HTR-8/SVneo (cell line): ENCODE measurements at regions not wholly inside any gene's neighbourhood (a gene's known extent, or its start where the extent isn't known, plus 50 kb on each side); places are given as distances from the start of the nearest gene placed in this dataset.

Experiments used
- DNase-seq: peaks from one replicate; pipeline ENCODE4 v3.0.0; 2011; ENCODE audit warnings: low spot score, mixed read lengths; ENCODE audit not compliant: insufficient read length
- FAIRE-seq: peaks from 2 replicates; lab custom pipeline; 2011; peaks lifted over from hg19 to GRCh38; lab: Jason Lieb, UNC

DNA sequence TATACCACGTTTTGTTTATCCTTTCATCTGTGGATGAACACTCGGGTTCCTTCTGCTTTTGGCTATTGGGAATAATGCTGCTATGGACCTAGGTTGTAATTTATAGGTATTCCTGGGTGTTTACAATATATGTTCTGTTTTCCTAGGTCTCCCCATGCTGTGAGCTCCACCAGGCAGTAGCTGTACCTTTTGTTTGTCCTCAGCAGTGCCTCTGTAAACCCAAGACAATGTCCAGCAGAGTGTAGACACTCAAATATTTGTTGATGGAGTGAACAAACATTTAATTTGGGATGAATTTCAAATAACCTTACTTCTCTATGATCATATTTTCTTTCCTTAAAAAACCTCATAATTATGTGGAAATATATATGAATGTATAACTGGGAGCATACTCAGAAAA, 259.5 kb upstream of the BOD1L1 start:
- DNase-seq: no peak
- no peak for FAIRE-seq

GRCh38 chr4:13888112-13888511, 260.6 kb upstream of the BOD1L1 start:
- no peak for FAIRE-seq

DNA sequence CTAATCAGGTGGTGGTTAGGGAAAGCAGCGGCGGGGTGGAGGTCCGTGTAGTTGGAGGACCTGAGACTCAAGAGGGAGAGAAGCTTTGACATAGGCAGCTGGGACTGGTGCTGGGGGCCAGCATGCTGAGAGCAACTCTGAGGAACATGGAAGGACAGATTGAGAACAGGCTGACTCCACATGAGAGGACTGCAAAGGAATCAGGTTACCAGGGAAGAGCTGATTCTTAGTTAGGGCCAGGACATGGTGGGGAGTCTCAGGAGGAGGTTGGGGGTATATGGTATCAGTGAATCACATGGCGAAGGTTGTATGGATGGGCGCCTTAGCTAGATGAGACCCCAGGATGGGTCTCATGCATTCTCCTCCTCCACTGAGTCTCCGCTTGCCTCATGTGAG, 264.0 kb upstream of the BOD1L1 start:
- DNase-seq (no peak), FAIRE-seq (no peak)

More at GRCh38 chr4:13888112-13888511, 260.6 kb upstream of the BOD1L1 start:
- DNase-seq: peak; percentile 34

- FAIRE-seq: no peak
- no peak for DNase-seq
Measured at GRCh38 chr4:13892739-13893105, 265.2 kb upstream of the BOD1L1 start.

- DNase-seq (no peak), FAIRE-seq (no peak)
Measured at GRCh38 chr4:13893211-13893610, 265.7 kb upstream of the BOD1L1 start.

DNA sequence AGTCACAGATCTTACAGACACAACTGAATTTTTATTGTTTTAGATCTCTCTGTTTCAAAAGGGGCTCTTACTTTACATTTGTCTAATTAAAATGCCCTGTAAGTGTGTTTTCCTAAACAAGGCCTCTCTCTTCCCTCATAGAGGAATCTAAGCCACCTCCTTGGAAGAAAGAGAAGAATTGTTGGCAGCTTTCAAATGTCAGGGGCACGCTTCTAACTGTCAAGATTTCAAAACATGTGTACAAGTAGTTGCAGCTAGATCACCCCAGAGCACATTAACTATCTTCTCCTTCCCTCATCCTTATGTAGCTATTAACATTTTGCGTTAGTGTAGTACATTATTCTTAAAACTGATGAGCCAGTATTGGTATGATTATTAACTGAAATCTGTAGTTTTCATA, 266.5 kb upstream of the BOD1L1 start:
- DNase-seq: no peak
- no peak for FAIRE-seq

- DNase-seq (no peak), FAIRE-seq (no peak)
Measured at GRCh38 chr4:13900780-13901179, 273.3 kb upstream of the BOD1L1 start.

DNA sequence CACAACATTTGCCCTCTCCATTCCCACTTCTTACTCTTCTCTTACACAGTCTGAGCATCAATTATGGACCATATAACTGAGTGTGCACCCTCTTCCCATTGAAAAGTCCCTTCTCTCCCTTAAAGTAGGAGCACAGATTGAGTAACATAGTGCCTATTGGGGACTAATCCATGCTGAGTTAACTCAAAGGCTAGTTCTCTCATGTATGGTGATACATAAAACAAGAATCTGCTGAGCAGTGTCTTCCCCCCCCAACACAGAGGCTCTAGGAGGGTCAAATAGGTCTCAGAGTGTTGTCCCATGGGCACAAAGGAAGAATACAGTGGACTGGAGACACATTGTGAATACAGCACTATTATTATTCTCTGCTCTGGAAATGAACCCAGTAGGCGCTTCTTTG, 274.6 kb upstream of the BOD1L1 start:
- FAIRE-seq (no peak), DNase-seq (no peak)

DNA sequence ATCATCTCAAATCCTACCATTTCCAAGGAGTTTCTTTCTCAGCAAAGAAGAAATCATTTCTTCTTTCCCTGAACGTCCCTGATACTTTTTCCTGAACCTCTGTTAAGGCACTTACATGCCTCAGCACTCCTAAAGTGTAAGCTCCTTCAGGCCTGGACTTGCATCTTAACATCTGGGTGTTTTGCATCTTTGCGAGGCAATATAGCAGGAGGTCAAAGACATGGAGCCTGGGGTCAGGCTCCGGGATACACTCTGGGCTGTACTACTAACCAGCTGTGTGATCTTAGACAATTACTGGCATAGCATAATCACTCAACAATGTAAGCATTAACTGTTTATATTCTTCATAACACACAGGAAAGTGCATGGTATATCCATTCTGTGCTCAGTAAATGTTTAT, 275.5 kb upstream of the BOD1L1 start:
- no peak for DNase-seq
- no peak for FAIRE-seq

DNA sequence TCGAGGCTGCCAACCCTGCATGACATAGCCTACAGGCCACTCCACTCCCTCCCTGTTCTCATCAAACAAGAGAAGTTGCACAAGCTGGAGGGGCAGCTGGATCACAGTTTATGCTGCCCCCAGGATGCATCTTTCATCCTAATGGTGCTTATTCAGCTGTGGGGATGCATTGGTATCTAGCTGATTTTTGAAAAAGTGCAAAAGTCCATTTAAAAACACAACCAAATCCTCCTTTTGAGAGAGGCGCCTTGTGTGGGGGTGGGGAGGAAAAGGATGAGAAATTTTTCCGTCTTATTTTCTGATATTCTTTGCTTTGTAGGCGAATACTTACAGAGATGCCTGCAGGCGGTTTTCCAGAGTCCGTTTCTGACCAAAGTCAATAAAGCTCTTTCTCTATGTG, 276.4 kb upstream of the BOD1L1 start:
- no peak for FAIRE-seq
- DNase-seq: no peak

DNA sequence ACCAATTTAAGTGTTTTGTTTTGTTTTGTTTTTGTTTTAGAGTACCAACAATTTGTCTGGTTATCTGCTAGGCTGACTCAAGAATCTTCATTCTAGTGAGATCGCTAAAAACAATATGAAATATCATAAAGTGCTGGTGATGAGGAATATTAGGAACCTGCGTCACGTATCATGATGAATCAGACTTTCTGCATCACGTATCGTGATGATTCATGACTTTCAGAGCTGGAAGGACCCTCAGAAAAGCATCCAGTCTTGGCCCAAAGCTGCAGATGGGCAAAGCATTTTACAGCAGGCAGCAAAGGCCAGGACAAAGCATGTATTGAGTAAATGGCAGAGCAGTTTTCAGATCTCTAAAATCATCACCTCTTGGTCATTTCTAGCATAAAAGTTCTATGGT, 278.0 kb upstream of the BOD1L1 start:
- DNase-seq (peak; percentile 22), FAIRE-seq (no peak)

DNA sequence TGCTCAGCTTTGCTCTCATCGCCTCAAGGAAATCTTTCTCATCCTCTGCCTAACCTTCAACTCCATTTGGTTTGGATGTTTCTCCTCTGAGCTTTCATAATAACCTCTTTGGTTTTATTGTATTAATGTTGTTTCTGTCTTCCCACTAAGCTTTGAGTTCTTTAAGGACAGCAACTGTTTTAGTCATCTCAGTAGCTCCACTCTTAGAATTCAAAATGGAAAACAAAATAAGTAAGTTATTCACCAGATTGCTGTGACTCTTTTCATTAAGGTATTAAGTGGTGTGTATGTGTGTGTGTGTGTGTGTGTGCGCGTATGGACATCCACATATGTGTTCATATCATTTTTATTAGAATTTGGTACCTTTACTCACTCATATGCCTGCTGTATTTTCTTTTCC, 279.2 kb upstream of the BOD1L1 start:
- FAIRE-seq (no peak), DNase-seq (no peak)

DNA sequence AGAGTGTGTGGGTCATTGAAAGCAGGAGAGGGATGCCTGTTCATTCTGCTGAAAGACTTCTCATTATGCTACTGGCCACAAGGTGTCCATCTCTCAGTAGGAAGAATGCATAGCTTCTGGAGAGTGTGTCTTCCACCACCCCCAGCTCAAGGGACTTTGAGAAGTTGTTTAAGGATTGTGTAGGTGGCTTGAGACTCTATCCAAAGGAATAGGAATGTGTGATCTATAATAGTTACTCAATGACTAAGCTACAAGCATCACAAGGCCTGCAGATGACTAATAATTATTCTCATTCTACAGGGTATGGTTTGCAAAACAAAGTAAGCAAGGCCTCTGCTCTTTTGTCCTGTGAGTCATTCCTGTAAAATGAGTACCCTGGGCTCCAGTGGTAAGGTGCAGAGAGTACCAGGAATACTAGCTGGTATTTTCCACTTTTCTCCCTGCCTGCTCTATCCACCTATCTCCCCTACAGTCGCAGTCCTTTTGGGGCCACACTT, 279.8 kb upstream of the BOD1L1 start:
- DNase-seq (peak; percentile 65), FAIRE-seq (peak; percentile 72)

DNA sequence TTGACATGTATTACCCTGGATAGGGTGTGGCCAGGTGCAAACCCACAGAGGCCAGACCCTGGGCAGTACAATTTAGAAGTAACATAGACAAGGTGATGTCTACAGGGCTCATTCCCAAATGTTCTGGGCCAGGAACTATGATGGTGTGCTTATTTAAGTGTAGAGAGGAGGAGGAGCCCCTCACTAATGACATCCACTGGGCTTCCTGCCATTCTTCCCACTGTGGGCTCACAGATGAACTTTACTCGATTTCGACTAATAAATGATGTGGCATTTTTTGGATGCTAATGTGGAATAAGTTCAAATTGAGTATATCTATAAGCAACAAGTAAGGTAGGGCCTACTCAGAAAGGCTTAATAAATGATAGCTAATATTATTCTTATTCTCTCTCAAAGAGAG, 280.9 kb upstream of the BOD1L1 start:
- DNase-seq (no peak), FAIRE-seq (no peak)

- no peak for DNase-seq
- FAIRE-seq: no peak
Measured at GRCh38 chr4:13910556-13910955, 283.0 kb upstream of the BOD1L1 start.

- FAIRE-seq: no peak
- no peak for DNase-seq
Measured at GRCh38 chr4:13911256-13911655, 283.7 kb upstream of the BOD1L1 start.

- no peak for DNase-seq
- FAIRE-seq: no peak
Measured at GRCh38 chr4:13912436-13912925, 285.0 kb upstream of the BOD1L1 start.

GRCh38 chr4:13912966-13913365, 285.4 kb upstream of the BOD1L1 start:
- FAIRE-seq: no peak
- DNase-seq: no peak

DNA sequence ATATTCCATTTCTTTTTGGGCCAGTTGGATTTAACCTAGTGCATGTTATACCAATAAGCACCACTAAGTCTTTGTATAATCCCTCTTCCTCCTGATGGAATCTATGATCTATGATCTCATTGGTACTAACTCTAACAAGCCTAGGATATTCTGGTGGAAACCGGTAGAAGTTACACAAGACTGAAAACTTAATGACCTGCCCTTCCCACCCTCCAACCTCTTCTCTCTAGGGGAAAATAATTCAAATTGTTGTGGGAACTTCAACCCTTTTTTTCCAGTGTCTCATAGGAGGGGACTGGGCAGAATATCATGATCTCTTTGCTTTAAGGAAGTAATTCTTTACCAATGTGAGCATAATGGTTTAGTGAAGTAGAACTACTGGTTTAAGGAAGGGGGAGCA, 289.5 kb upstream of the BOD1L1 start:
- DNase-seq: no peak
- no peak for FAIRE-seq

GRCh38 chr4:13918110-13918509, 290.6 kb upstream of the BOD1L1 start:
- FAIRE-seq: no peak
- DNase-seq: no peak

DNA sequence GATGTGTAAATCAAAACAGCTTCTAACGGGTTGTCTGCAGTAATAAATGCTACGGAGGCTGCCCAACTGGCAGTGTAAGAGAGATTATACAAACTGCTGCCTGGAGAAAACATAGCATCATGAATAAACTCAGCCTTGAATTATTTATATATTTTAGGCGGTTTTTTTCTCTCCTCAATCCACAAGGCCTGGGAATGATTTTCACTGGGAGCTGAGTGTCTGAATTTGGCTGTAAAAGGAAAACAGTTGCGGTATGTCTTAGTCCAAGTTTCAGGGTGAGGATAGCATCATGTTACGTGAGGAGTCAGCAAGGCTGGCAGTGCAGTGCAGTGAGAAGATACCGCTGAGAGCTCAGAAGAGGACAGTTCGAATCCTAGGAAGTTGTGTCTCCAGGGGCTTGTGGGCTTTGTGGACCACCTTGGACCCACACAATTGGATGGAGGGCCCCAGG, 291.5 kb upstream of the BOD1L1 start:
- DNase-seq: no peak
- FAIRE-seq: no peak

GRCh38 chr4:13920111-13920875, 292.8 kb upstream of the BOD1L1 start:
- FAIRE-seq (no peak), DNase-seq (no peak)
